Transverse colon (tissue), 3 donors: ENCODE measurements at regions not wholly inside any gene's neighbourhood (a gene's known extent, or its start where the extent isn't known, plus 50 kb on each side); places are given as distances from the start of the nearest gene placed in this dataset.

ENCODE experiments used
- POLR2A ChIP-seq: fragments of 450-650 bp; IDR thresholded peaks from one replicate; pipeline ENCODE4 v1.6.1; 2016; ENCODE audit warnings: antibody characterized with exemption, mild to moderate bottlenecking, moderate library complexity
- TF ChIP-seq, protein P1 (sequence below), 5 experiments: fragments of 200-600 bp in 3 of 5; fragments of 450-650 bp in 2 of 5; sonication (generic) in 3 of 5; IDR thresholded peaks; 1 replicate in 2 of 5; 2 replicates in 3 of 5; pipeline ENCODE4 v1.5.1; 2016 to 2017; ENCODE audit warnings: antibody characterized with exemption in 5 of 5, inconsistent platforms in 3 of 5, mild to moderate bottlenecking in 2 of 5, moderate library complexity in 1 of 5

DNA sequence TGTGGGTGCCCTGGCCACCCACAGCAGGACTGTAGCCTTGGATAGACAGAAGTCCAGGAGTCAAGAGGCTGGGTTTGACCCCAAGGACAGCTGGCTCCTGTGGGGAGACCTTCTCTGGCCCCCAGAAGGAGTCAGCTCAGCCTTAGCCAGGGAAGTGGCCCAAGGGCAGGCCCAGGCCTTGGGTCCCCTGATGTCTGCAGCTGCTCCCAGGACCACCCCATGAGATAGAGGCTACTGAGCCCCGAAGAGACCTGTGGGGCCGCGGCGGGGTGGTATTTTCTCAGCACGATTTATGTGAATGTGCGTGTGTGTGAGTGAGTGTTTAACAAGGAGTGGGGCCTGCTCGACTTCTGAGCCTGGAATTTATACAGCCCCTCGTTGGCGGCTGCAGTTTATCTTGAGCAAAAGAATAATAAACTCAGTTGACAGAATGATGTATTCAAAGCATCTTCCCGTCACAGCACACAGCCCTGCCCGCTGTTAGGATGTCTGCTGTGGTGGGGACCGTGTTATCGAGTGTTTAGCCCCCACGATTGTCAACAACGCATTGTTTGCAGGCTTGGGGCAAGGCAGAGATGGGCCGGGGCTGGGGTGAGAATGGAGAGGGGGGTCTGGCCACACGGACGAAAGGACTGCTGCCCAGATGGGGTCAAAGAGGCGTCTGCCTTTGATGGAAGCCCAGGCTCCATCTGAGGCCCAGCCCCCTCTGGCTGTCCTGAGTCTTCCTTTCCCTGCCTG lies 163.3 kb downstream of the VEGFA start:
- TF ChIP-seq POLR2A: no peak
- TF ChIP-seq, protein P1, sequence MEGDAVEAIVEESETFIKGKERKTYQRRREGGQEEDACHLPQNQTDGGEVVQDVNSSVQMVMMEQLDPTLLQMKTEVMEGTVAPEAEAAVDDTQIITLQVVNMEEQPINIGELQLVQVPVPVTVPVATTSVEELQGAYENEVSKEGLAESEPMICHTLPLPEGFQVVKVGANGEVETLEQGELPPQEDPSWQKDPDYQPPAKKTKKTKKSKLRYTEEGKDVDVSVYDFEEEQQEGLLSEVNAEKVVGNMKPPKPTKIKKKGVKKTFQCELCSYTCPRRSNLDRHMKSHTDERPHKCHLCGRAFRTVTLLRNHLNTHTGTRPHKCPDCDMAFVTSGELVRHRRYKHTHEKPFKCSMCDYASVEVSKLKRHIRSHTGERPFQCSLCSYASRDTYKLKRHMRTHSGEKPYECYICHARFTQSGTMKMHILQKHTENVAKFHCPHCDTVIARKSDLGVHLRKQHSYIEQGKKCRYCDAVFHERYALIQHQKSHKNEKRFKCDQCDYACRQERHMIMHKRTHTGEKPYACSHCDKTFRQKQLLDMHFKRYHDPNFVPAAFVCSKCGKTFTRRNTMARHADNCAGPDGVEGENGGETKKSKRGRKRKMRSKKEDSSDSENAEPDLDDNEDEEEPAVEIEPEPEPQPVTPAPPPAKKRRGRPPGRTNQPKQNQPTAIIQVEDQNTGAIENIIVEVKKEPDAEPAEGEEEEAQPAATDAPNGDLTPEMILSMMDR (IDR thresholded peaks at IDR 0.05): no peak
